Nephron (organoid): ENCODE measurements at regions not wholly inside any gene's neighbourhood (a gene's known extent, or its start where the extent isn't known, plus 50 kb on each side); places are given as distances from the start of the nearest gene placed in this dataset.

Experiments
- H3K27ac Mint-ChIP-seq, 3 experiments: 2 replicates each; pipeline ENCODE4 v1.8.0; 2020; ENCODE audit warnings: mixed read lengths in 3 of 3, mild to moderate bottlenecking in 2 of 3, moderate library complexity in 1 of 3
- H3K27me3 Mint-ChIP-seq: 2 replicates; pipeline ENCODE4 v1.8.0; 2021; ENCODE audit warnings: low read depth, mild to moderate bottlenecking, moderate library complexity, mixed read lengths
- H3K36me3 Mint-ChIP-seq: 2 replicates; pipeline ENCODE4 v1.8.0; 2020; ENCODE audit warnings: low read depth, mixed read lengths
- H3K4me1 Mint-ChIP-seq: 2 replicates; pipeline ENCODE4 v1.8.0; 2020; ENCODE audit warnings: mixed read lengths
- H3K4me3 Mint-ChIP-seq, 3 experiments: 2 replicates each; pipeline ENCODE4 v1.8.0; 2020; ENCODE audit warnings: mild to moderate bottlenecking in 3 of 3, mixed read lengths in 3 of 3, moderate library complexity in 2 of 3
- H3K9me3 Mint-ChIP-seq: 2 replicates; pipeline ENCODE4 v1.8.0; 2020; ENCODE audit warnings: mixed read lengths
- TF ChIP-seq, protein P1 (sequence below), 3 experiments: fragments of 200-600 bp; sonication (generic); IDR thresholded peaks; one replicate each; pipeline ENCODE4 v1.5.0; 2021; ENCODE audit warnings: antibody characterized with exemption in 3 of 3; ENCODE audit not compliant: unreplicated experiment in 3 of 3

DNA sequence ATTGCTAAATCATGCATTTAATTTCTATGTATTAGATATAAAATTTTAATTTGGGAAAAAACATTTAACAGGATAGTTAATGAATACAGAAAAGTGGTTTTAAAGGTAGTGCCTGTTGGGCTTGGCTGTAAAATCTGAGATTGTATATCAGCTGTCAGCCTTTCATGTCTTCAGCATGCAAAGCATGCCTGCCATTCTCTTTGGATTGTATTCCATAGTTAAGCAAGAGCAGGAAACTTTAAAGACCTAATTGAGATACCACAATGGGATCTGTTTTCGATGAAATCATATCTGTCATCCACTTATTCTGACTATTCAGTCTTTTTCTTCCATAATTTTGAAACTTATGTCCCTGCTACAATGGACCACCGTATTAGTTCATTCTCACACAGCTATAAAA lies 451.0 kb upstream of the DDI1 start:
- H3K4me3 Mint-ChIP-seq: no peak overlapping the region
- no peaks in the 10 kb centered on the region for H3K36me3 Mint-ChIP-seq
- H3K27me3 Mint-ChIP-seq: no peaks in the 10 kb centered on the region
- H3K4me1 Mint-ChIP-seq: peaks cover 36% of the 10 kb centered on the region
- H3K27ac Mint-ChIP-seq: peak overlapping the region in 2 of 3 experiments; percentile 3 to 52
- peaks cover 2% of the 10 kb centered on the region for H3K9me3 Mint-ChIP-seq
- TF ChIP-seq, protein P1, sequence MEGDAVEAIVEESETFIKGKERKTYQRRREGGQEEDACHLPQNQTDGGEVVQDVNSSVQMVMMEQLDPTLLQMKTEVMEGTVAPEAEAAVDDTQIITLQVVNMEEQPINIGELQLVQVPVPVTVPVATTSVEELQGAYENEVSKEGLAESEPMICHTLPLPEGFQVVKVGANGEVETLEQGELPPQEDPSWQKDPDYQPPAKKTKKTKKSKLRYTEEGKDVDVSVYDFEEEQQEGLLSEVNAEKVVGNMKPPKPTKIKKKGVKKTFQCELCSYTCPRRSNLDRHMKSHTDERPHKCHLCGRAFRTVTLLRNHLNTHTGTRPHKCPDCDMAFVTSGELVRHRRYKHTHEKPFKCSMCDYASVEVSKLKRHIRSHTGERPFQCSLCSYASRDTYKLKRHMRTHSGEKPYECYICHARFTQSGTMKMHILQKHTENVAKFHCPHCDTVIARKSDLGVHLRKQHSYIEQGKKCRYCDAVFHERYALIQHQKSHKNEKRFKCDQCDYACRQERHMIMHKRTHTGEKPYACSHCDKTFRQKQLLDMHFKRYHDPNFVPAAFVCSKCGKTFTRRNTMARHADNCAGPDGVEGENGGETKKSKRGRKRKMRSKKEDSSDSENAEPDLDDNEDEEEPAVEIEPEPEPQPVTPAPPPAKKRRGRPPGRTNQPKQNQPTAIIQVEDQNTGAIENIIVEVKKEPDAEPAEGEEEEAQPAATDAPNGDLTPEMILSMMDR (IDR thresholded peaks at IDR 0.05; ENCODE audit: unreplicated experiment in 3 of 3): no peak

DNA sequence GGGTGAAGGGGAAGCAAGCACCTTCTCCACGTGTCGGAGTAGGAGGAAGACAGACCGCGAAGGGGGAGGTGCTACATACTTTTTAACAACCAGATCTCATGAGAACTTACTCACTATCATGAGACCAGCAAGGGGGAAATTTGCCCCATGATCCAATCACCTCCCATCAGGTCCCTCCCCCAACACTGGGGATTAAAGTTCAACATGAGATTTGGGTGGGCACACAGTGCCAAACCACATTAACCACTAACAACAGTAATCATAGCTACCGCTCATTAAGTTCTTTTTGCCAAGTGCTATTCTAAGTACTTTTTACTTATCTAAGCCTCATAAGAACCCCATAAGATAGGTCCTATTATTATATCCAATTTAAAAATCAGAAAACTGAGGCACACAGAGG lies 450.5 kb upstream of the DDI1 start:
- H3K4me1 Mint-ChIP-seq: peaks cover 36% of the 10 kb centered on the region
- no peak overlapping the region for H3K4me3 Mint-ChIP-seq
- H3K27me3 Mint-ChIP-seq: no peaks in the 10 kb centered on the region

DNA sequence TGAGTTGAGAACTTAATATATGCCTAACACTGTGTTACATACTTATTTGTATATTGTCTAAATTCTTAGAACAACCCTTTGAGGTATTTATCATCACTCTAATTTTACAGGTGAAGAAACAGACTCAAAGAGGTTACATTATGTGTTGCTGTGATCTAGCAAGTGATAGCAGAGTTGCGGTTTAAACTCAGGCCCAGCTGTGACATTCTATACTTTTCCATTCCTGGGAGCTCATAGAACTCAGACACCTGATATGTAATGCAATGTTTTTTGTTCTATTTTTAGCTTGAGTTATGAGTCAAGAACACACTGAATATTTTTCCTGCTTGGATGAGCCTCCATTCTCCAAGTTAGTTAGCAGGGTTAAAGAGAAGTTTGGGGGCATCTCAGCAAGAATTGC lies 449.7 kb upstream of the DDI1 start:
- Mint-ChIP-seq H3K4me1 (peaks cover 32% of the 10 kb centered on the region), H3K36me3 (no peaks in the 10 kb centered on the region), H3K27me3 (no peaks in the 10 kb centered on the region), H3K27ac (peak overlapping the region; percentile 55 to 75 (median 73)), H3K9me3 (peaks cover 2% of the 10 kb centered on the region), H3K4me3 (peak overlapping the region in 1 of 3 experiments; percentile 52)
- TF ChIP-seq, protein P1 (IDR thresholded peaks at IDR 0.05; ENCODE audit: unreplicated experiment in 3 of 3): no peak

More for the DNA sequence above, 450.5 kb upstream of the DDI1 start:
- H3K9me3 Mint-ChIP-seq: peaks cover 2% of the 10 kb centered on the region
- TF ChIP-seq, protein P1 (IDR thresholded peaks at IDR 0.05; ENCODE audit: unreplicated experiment in 3 of 3): no peak
- peak overlapping the region in 2 of 3 experiments; percentile 3 to 52 for H3K27ac Mint-ChIP-seq
- no peaks in the 10 kb centered on the region for H3K36me3 Mint-ChIP-seq

DNA sequence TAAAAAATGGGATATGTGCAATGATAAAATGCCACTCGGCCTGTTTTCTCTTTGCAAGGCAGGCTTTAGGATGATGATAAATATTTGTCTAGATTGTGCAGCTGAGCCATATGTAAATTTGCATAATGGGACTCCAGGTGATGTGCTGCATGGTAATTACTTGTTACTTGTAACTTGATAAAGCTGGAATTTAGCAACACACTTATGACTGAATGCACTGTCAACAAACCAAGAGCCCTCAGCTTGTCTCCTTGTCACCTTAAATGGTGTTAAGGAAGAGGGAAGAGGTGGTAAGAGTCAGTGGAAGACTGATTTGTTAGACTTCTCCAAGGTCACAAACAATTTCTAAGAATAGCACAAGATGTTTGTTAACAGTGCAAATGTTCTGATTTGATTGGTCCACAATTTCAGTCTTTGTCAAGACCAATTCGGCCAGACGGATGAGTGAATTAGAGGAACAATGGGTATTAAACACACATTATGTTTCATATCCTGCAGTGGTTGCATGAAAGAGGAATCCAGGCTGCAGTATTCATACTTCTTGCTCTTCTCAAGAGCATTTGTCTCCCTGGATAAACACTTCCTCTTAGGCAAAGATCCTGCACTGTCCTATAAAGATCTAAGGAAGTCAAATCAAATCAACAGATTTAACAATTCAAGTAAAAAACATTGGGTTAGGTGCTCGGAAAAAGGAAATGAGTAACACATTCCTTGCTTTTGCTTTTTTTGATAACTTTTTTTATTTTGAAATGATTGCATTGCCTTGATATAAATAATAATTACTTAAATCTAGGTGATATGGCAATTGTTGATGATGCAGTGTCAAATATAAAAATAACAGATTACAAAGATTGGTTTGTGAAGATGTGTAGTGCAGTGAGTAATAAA lies 448.3 kb upstream of the DDI1 start:
- peaks cover 2% of the 10 kb centered on the region for H3K9me3 Mint-ChIP-seq
- H3K4me1 Mint-ChIP-seq: peaks cover 32% of the 10 kb centered on the region
- H3K27ac Mint-ChIP-seq: peak overlapping the region in 1 of 3 experiments; percentile 55
- H3K4me3 Mint-ChIP-seq: no peak overlapping the region
- H3K27me3 Mint-ChIP-seq: no peaks in the 10 kb centered on the region
- TF ChIP-seq, protein P1 (IDR thresholded peaks at IDR 0.05; ENCODE audit: unreplicated experiment in 3 of 3): no peak
- H3K36me3 Mint-ChIP-seq: no peaks in the 10 kb centered on the region

DNA sequence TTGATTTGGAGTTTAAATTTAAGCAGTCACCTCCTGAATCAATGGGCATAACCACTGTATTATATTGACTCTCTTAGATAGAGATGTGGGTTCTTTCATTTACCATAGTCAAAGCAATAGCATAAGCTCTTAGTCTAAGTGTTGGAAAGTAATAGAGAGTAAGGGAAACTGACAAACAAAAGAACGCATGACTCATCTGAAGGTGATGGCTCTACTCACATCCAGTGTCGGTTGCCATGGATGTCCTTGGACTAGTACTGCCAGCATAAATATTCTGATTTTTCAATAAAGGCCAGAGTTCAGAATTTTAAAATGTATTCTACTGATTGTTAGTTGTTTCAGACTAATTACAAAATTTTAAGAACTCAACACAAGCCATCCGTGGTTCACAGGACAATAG lies 444.9 kb upstream of the DDI1 start:
- Mint-ChIP-seq H3K36me3 (no peaks in the 10 kb centered on the region), H3K9me3 (peaks cover 2% of the 10 kb centered on the region), H3K27me3 (no peaks in the 10 kb centered on the region), H3K27ac (no peak overlapping the region), H3K4me3 (no peak overlapping the region), H3K4me1 (peaks cover 22% of the 10 kb centered on the region)
- TF ChIP-seq, protein P1 (IDR thresholded peaks at IDR 0.05; ENCODE audit: unreplicated experiment in 3 of 3): no peak

DNA sequence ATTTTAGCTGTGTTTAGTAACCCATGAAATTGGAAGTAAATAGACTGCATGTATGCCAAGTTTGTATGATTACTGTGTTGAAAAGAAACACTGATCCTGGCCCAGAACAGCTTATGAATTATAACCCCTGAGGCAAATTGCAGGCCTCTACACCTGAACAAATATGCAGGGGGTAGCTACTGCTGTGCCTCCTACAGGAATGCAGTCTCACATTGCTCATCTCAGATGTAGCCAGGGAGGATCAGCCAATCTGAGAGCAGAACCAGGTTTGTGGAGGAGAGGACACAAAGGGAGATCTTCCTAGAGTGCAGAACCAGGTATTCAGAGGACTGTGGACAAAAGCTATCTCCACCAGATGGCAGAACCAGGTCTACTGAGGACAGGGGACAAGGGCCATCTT lies 442.2 kb upstream of the DDI1 start:
- peaks cover 5% of the 10 kb centered on the region for H3K4me1 Mint-ChIP-seq
- TF ChIP-seq, protein P1 (IDR thresholded peaks at IDR 0.05; ENCODE audit: unreplicated experiment in 3 of 3): no peak
- no peaks in the 10 kb centered on the region for H3K36me3 Mint-ChIP-seq
- H3K27me3 Mint-ChIP-seq: no peaks in the 10 kb centered on the region
- H3K27ac Mint-ChIP-seq: no peak overlapping the region
- no peak overlapping the region for H3K4me3 Mint-ChIP-seq
- H3K9me3 Mint-ChIP-seq: peaks cover under 1% of the 10 kb centered on the region
